Chondrocyte (in vitro differentiated cells): ENCODE measurements at regions not wholly inside any gene's neighbourhood (a gene's known extent, or its start where the extent isn't known, plus 50 kb on each side); places are given as distances from the start of the nearest gene placed in this dataset.

Experiments used
- DNase-seq: peaks from one replicate; pipeline ENCODE4 v3.0.0; 2021; ENCODE audit warnings: mixed read lengths, low spot score
- H3K27ac Mint-ChIP-seq: one replicate; pipeline ENCODE4 v1.8.0; 2021; ENCODE audit warnings: mild to moderate bottlenecking, moderate library complexity, mixed read lengths; ENCODE audit not compliant: unreplicated experiment
- H3K27me3 Mint-ChIP-seq: 2 replicates; pipeline ENCODE4 v1.8.0; 2021; ENCODE audit warnings: low read depth, mixed read lengths
- H3K36me3 Mint-ChIP-seq: 2 replicates; pipeline ENCODE4 v1.8.0; 2021; ENCODE audit warnings: low read depth, mixed read lengths
- H3K4me1 Mint-ChIP-seq: 2 replicates; pipeline ENCODE4 v1.8.0; 2021; ENCODE audit warnings: low read depth, mild to moderate bottlenecking, mixed read lengths
- H3K4me3 Mint-ChIP-seq: one replicate; pipeline ENCODE4 v1.8.0; 2021; ENCODE audit warnings: mild to moderate bottlenecking, moderate library complexity, mixed read lengths; ENCODE audit not compliant: unreplicated experiment
- H3K9me3 Mint-ChIP-seq: 2 replicates; pipeline ENCODE4 v1.8.0; 2021; ENCODE audit warnings: low read depth, mixed read lengths
- TF ChIP-seq, protein P1 (sequence below): fragments of 200-600 bp; sonication (generic); IDR thresholded peaks from 2 replicates; pipeline ENCODE4 v1.5.0; 2021; ENCODE audit warnings: antibody characterized with exemption, mild to moderate bottlenecking, moderate library complexity

DNA sequence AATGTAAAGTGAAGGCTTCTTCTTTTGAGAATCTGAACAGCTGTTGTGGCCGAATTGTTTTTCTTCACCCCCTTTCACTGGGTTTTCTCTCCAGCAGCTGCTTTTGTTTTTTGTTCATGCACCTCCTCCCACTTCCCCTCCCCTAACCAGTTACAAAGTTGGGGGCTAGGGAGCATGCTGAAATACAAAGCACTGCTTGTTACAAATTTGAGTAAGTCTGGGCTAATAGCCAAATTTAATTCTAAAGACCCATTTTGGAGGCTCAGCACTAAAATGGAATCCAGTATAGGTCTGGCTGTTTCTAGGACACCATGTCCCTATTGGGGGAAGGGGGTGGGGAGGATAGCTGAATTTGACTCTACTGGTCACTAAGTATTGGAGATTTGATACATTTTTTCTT lies 89.2 kb upstream of the GPM6B start:
- H3K27ac Mint-ChIP-seq: no peak overlapping the region

GRCh38 chrX:13903405-13903804 lies 86.5 kb upstream of the GPM6B start:
- Mint-ChIP-seq H3K36me3 (no peaks in the 10 kb centered on the region), H3K4me1 (peaks cover 28% of the 10 kb centered on the region), H3K27ac (no peak overlapping the region), H3K4me3 (no peak overlapping the region), H3K27me3 (no peaks in the 10 kb centered on the region), H3K9me3 (peaks cover 5% of the 10 kb centered on the region)
- TF ChIP-seq, protein P1, sequence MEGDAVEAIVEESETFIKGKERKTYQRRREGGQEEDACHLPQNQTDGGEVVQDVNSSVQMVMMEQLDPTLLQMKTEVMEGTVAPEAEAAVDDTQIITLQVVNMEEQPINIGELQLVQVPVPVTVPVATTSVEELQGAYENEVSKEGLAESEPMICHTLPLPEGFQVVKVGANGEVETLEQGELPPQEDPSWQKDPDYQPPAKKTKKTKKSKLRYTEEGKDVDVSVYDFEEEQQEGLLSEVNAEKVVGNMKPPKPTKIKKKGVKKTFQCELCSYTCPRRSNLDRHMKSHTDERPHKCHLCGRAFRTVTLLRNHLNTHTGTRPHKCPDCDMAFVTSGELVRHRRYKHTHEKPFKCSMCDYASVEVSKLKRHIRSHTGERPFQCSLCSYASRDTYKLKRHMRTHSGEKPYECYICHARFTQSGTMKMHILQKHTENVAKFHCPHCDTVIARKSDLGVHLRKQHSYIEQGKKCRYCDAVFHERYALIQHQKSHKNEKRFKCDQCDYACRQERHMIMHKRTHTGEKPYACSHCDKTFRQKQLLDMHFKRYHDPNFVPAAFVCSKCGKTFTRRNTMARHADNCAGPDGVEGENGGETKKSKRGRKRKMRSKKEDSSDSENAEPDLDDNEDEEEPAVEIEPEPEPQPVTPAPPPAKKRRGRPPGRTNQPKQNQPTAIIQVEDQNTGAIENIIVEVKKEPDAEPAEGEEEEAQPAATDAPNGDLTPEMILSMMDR: no peak
- DNase-seq: no peak

More for the DNA sequence above, 89.2 kb upstream of the GPM6B start:
- Mint-ChIP-seq H3K9me3 (peaks cover 2% of the 10 kb centered on the region), H3K4me3 (no peak overlapping the region), H3K4me1 (peaks cover 2% of the 10 kb centered on the region), H3K36me3 (no peaks in the 10 kb centered on the region), H3K27me3 (no peaks in the 10 kb centered on the region)
- TF ChIP-seq, protein P1: no peak
- no peak for DNase-seq

GRCh38 chrX:13902406-13902805 lies 85.5 kb upstream of the GPM6B start:
- no peak for DNase-seq
- H3K27ac Mint-ChIP-seq: no peak overlapping the region
- H3K36me3 Mint-ChIP-seq: no peaks in the 10 kb centered on the region
- H3K4me3 Mint-ChIP-seq: no peak overlapping the region
- H3K27me3 Mint-ChIP-seq: no peaks in the 10 kb centered on the region
- TF ChIP-seq, protein P1: no peak
- H3K4me1 Mint-ChIP-seq: peaks cover 36% of the 10 kb centered on the region
- peaks cover 11% of the 10 kb centered on the region for H3K9me3 Mint-ChIP-seq

GRCh38 chrX:13901354-13901753 lies 84.5 kb upstream of the GPM6B start:
- peaks cover 11% of the 10 kb centered on the region for H3K9me3 Mint-ChIP-seq
- TF ChIP-seq, protein P1: no peak
- DNase-seq: no peak
- no peak overlapping the region for H3K27ac Mint-ChIP-seq
- H3K4me3 Mint-ChIP-seq: no peak overlapping the region
- H3K27me3 Mint-ChIP-seq: no peaks in the 10 kb centered on the region
- peaks cover 41% of the 10 kb centered on the region for H3K4me1 Mint-ChIP-seq
- H3K36me3 Mint-ChIP-seq: no peaks in the 10 kb centered on the region

DNA sequence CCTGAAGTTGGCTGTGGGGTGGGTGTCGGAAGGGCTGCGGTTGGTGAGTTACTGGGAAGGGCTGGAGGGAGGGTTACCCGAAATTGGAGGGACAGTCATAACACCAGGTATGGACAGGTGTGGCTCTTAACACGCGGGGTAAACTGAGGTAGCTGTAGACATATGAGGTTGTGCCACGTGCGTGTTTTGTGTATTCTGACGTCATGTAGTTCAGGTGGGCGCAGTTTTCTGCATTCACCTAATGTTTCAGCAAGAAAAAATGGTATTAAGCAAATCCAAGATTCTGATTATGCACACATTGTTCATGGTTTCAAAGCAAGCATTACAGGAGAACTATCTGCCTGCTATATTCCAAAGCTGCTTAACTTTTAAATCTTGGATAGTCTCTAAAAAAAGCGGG lies 83.5 kb upstream of the GPM6B start:
- H3K36me3 Mint-ChIP-seq: no peaks in the 10 kb centered on the region
- H3K4me3 Mint-ChIP-seq: no peak overlapping the region
- no peak for DNase-seq
- H3K9me3 Mint-ChIP-seq: peaks cover 11% of the 10 kb centered on the region
- no peak overlapping the region for H3K27ac Mint-ChIP-seq
- H3K27me3 Mint-ChIP-seq: no peaks in the 10 kb centered on the region
- TF ChIP-seq, protein P1: no peak
- peaks cover 45% of the 10 kb centered on the region for H3K4me1 Mint-ChIP-seq
